ENCODE measurements at regions not wholly inside any gene's neighbourhood (a gene's known extent, or its start where the extent isn't known, plus 50 kb on each side); places are given as distances from the start of the nearest gene placed in this dataset.

DNA sequence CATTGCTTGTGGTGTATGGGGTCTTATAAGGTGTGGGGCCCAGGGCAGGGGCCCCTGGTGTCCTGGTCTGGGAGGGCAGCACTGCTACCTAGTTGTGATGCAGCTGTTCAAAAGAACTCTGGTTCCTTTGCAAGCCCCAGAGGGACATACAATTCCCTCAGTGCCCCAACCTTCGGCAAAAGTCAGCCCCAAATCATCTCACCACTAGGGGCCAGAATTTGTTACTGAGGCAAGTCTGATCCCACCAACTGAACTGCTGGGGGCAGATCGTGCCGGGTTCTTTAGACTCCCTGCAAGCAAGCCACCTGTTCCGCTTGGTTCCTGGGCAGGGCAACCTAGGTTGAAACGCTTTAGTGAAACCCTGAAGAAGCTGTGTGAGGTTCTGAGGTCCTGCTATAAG lies 180.1 kb upstream of the S100G start:
- TF ChIP-seq, protein P1, sequence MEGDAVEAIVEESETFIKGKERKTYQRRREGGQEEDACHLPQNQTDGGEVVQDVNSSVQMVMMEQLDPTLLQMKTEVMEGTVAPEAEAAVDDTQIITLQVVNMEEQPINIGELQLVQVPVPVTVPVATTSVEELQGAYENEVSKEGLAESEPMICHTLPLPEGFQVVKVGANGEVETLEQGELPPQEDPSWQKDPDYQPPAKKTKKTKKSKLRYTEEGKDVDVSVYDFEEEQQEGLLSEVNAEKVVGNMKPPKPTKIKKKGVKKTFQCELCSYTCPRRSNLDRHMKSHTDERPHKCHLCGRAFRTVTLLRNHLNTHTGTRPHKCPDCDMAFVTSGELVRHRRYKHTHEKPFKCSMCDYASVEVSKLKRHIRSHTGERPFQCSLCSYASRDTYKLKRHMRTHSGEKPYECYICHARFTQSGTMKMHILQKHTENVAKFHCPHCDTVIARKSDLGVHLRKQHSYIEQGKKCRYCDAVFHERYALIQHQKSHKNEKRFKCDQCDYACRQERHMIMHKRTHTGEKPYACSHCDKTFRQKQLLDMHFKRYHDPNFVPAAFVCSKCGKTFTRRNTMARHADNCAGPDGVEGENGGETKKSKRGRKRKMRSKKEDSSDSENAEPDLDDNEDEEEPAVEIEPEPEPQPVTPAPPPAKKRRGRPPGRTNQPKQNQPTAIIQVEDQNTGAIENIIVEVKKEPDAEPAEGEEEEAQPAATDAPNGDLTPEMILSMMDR (IDR thresholded peaks at IDR 0.05; ENCODE audit: low read depth, low read length): peak; percentile 28
- TF ChIP-seq EZH2phosphoT487 (IDR thresholded peaks at IDR 0.05; ENCODE audit: low read depth): no peak

Measured in OCI-LY3 (cell line).